IPS-18a (cell line): ENCODE measurements at regions not wholly inside any gene's neighbourhood (a gene's known extent, or its start where the extent isn't known, plus 50 kb on each side); places are given as distances from the start of the nearest gene placed in this dataset.

Experiments
- H3K27ac ChIP-seq: one replicate; pipeline ENCODE4 v1.5.1; 2013; ENCODE audit warnings: low read length
- H3K27me3 ChIP-seq: one replicate; pipeline ENCODE4 v1.6.1; 2013; ENCODE audit warnings: mild to moderate bottlenecking, low read length; ENCODE audit not compliant: control insufficient read depth, insufficient read depth
- H3K36me3 ChIP-seq: one replicate; pipeline ENCODE4 v1.6.1; 2013; ENCODE audit warnings: low read depth, low read length; ENCODE audit not compliant: control insufficient read depth
- H3K4me1 ChIP-seq: one replicate; pipeline ENCODE4 v1.6.1; 2013; ENCODE audit warnings: low read depth, low read length; ENCODE audit not compliant: control insufficient read depth
- H3K4me3 ChIP-seq: one replicate; pipeline ENCODE4 v1.5.1; 2013; ENCODE audit warnings: low read length
- H3K9ac ChIP-seq: one replicate; pipeline ENCODE4 v1.6.1; 2013; ENCODE audit warnings: mild to moderate bottlenecking, low read length, moderate library complexity
- H3K9me3 ChIP-seq: one replicate; pipeline ENCODE4 v1.6.1; 2013; ENCODE audit warnings: low read depth, low read length; ENCODE audit not compliant: control insufficient read depth

- no peak overlapping the region for H3K27ac ChIP-seq
- H3K36me3 ChIP-seq = no peaks in the 10 kb centered on the region
- H3K9ac ChIP-seq = no peak overlapping the region
- H3K4me3 ChIP-seq = no peak overlapping the region
- H3K27me3 ChIP-seq = no peaks in the 10 kb centered on the region
- no peaks in the 10 kb centered on the region for H3K4me1 ChIP-seq
- H3K9me3 ChIP-seq = no peaks in the 10 kb centered on the region
Measured at GRCh38 chr6:141351721-141352120, 781.0 kb upstream of the GJE1 start.

DNA sequence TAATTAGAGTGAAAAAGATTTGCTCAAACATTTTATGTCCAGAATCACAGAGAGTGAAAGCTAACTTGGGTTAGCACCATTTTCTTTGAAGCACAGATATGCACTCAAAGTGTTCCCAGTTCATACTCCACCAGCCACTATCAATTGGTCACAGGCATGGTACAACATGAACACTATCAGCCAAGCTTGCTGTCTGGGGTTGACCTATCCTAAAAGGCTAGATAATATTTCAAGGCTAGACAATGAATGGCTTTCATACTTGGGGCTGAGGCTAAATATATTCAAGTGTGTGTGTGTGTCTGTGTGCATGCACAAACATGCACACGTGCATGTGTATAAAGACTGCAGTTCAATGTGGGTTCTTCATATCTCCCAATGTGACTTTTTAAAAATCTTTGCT is 783.0 kb upstream of the GJE1 start:
- H3K36me3 ChIP-seq = no peaks in the 10 kb centered on the region

DNA sequence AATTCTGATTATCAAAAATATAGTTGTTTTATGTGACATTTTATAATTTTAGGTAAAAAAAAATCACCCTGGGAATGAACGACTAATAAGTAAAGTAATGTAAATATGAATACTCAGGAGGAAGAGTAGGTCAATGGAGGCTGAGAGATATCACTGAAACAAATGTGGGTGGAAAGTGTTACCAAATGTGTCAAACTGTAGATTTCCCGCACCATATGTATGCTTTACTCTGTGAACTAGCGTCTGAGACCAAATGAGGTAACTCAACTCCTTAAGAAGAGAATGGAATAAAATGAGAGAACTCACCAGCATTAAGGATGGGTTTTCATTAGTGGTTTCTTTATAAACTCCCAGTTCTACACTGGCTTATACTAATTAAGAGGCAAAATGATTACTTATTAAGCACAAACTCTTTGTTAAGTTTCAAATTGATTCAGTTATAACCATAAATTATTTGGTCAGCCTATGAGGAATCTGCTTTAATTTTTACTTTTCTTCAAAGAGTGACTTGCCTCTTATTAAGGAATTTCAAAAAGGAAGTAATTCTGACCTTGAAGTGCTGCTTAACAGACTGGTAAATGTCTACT is 784.7 kb upstream of the GJE1 start:
- H3K9ac ChIP-seq = no peak overlapping the region
- no peaks in the 10 kb centered on the region for H3K4me1 ChIP-seq
- H3K27ac ChIP-seq = no peak overlapping the region
- no peak overlapping the region for H3K4me3 ChIP-seq
- H3K27me3 ChIP-seq = no peaks in the 10 kb centered on the region
- H3K36me3 ChIP-seq = no peaks in the 10 kb centered on the region
- no peaks in the 10 kb centered on the region for H3K9me3 ChIP-seq

More for the DNA sequence above, 783.0 kb upstream of the GJE1 start:
- H3K9ac ChIP-seq = no peak overlapping the region
- no peaks in the 10 kb centered on the region for H3K4me1 ChIP-seq
- H3K27me3 ChIP-seq = no peaks in the 10 kb centered on the region
- H3K9me3 ChIP-seq = no peaks in the 10 kb centered on the region
- H3K4me3 ChIP-seq = no peak overlapping the region
- H3K27ac ChIP-seq = no peak overlapping the region

GRCh38 chr6:141347086-141347485 is 785.6 kb upstream of the GJE1 start:
- no peaks in the 10 kb centered on the region for H3K36me3 ChIP-seq
- H3K27me3 ChIP-seq = no peaks in the 10 kb centered on the region
- H3K9me3 ChIP-seq = no peaks in the 10 kb centered on the region
- no peak overlapping the region for H3K9ac ChIP-seq
- no peaks in the 10 kb centered on the region for H3K4me1 ChIP-seq
- H3K27ac ChIP-seq = no peak overlapping the region
- no peak overlapping the region for H3K4me3 ChIP-seq

GRCh38 chr6:141346535-141346934 is 786.2 kb upstream of the GJE1 start:
- Histone ChIP-seq H3K27me3 (no peaks in the 10 kb centered on the region), H3K9ac (no peak overlapping the region), H3K4me3 (no peak overlapping the region), H3K9me3 (no peaks in the 10 kb centered on the region), H3K27ac (no peak overlapping the region), H3K36me3 (no peaks in the 10 kb centered on the region), H3K4me1 (no peaks in the 10 kb centered on the region)

GRCh38 chr6:141337191-141337590 is 795.5 kb upstream of the GJE1 start:
- H3K9me3 ChIP-seq = no peaks in the 10 kb centered on the region
- H3K4me3 ChIP-seq = no peak overlapping the region

DNA sequence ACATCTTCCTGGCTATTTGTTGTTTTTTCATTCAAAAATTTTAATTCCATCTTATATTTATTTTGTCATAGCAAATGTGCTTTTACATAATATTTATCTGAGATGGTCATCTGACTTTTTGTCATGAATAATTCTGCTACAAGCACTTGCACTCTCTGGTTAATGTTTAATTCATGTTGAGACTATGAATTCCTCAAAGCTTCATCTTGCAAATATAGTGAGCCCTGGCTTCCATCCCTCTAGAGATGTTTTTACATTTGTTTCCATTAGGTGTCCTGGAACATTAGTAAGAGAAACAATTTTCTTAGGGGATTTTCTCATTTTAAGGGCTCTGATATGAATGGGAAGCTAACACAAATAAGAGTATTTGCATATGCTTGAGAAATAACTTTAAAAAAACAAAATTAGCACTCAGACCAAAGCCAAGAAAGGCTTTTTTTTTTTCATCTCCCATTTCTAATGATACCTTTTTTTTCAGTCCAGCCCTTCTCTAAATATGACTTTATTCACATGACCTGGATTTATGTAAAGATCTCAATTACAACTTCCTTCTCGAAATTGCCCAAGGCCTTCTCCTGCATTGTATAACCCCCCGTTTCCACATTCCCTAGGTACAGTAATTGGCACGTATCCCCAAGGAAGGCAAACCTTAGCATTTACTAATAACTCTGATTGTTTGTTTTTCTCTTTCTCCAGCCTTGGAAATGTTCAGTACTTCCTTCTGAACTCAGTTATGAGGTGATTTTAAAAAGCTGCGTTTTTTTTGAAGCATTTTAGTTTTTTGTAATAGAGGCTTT is 797.0 kb upstream of the GJE1 start:
- Histone ChIP-seq H3K4me3 (no peak overlapping the region), H3K4me1 (no peaks in the 10 kb centered on the region), H3K9me3 (no peaks in the 10 kb centered on the region), H3K36me3 (no peaks in the 10 kb centered on the region), H3K27me3 (no peaks in the 10 kb centered on the region), H3K9ac (no peak overlapping the region), H3K27ac (no peak overlapping the region)

More at GRCh38 chr6:141337191-141337590, 795.5 kb upstream of the GJE1 start:
- H3K9ac ChIP-seq = no peak overlapping the region
- H3K36me3 ChIP-seq = no peaks in the 10 kb centered on the region
- no peaks in the 10 kb centered on the region for H3K4me1 ChIP-seq
- no peak overlapping the region for H3K27ac ChIP-seq
- no peaks in the 10 kb centered on the region for H3K27me3 ChIP-seq

- H3K9me3 ChIP-seq = no peaks in the 10 kb centered on the region
- H3K36me3 ChIP-seq = no peaks in the 10 kb centered on the region
- H3K9ac ChIP-seq = no peak overlapping the region
- no peak overlapping the region for H3K4me3 ChIP-seq
- H3K27me3 ChIP-seq = no peaks in the 10 kb centered on the region
- H3K27ac ChIP-seq = no peak overlapping the region
- no peaks in the 10 kb centered on the region for H3K4me1 ChIP-seq
Measured at GRCh38 chr6:141326925-141327324, 805.8 kb upstream of the GJE1 start.

- Histone ChIP-seq H3K27ac (no peak overlapping the region), H3K4me3 (no peak overlapping the region), H3K9ac (no peak overlapping the region), H3K9me3 (no peaks in the 10 kb centered on the region), H3K36me3 (no peaks in the 10 kb centered on the region), H3K27me3 (no peaks in the 10 kb centered on the region), H3K4me1 (no peaks in the 10 kb centered on the region)
Measured at GRCh38 chr6:141326426-141326825, 806.3 kb upstream of the GJE1 start.

- H3K27me3 ChIP-seq = no peaks in the 10 kb centered on the region
- H3K4me3 ChIP-seq = no peak overlapping the region
- H3K4me1 ChIP-seq = no peaks in the 10 kb centered on the region
- H3K27ac ChIP-seq = no peak overlapping the region
- no peak overlapping the region for H3K9ac ChIP-seq
- no peaks in the 10 kb centered on the region for H3K36me3 ChIP-seq
- no peaks in the 10 kb centered on the region for H3K9me3 ChIP-seq
Measured at GRCh38 chr6:141321493-141322347, 811.0 kb upstream of the GJE1 start.

- Histone ChIP-seq H3K9ac (no peak overlapping the region), H3K36me3 (no peaks in the 10 kb centered on the region), H3K4me1 (no peaks in the 10 kb centered on the region), H3K27ac (no peak overlapping the region), H3K9me3 (no peaks in the 10 kb centered on the region), H3K27me3 (no peaks in the 10 kb centered on the region), H3K4me3 (no peak overlapping the region)
Measured at GRCh38 chr6:141316236-141316635, 816.5 kb upstream of the GJE1 start.
